ENCODE measurements at regions not wholly inside any gene's neighbourhood (a gene's known extent, or its start where the extent isn't known, plus 50 kb on each side); places are given as distances from the start of the nearest gene placed in this dataset.

DNA sequence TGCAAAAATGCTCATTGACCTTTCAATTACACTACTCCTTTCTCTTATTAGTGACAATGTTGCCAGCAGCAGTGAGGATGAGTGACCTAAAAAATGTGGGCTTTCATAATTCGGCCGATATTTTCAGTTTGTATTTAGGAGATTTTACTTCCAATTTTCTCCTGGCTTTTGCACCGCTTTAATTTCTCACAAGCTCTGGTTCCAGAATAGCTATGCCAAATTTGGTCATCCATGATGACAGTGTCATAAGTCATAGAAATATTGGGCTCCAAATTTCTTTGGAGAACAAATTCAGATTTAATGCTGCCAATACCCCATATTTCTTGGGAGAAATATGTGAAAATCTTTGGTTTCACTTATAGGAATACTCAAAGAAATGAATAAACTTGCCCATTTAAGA is 187.7 kb upstream of the HCCS start:
- Histone ChIP-seq H3K4me3 (no peak overlapping the region), H3K27ac (no peak overlapping the region), H2AFZ (replicated peaks) (no peak overlapping the region), H3K36me3 (no peaks in the 10 kb centered on the region), H3F3A (ENCODE audit: low read depth) (no peaks in the 10 kb centered on the region), H3K4me2 (no peak overlapping the region), H3K79me2 (ENCODE audit: low read depth) (no peaks in the 10 kb centered on the region), H3K9ac (no peak overlapping the region), H4K20me1 (ENCODE audit: low read depth) (no peaks in the 10 kb centered on the region), H3K9me3 (ENCODE audit: low read depth) (peaks cover 3% of the 10 kb centered on the region), H3K4me1 (no peaks in the 10 kb centered on the region), H3K27me3 (no peaks in the 10 kb centered on the region)
- Mint-ChIP-seq H3K36me3 (no peaks in the 10 kb centered on the region), H3K4me1 (no peaks in the 10 kb centered on the region), H3K9me3 (peaks cover 7% of the 10 kb centered on the region), H3K27ac (no peak overlapping the region), H3K27me3 (ENCODE audit: insufficient read depth, low read depth) (no peaks in the 10 kb centered on the region), H3K4me3 (no peak overlapping the region)
- TF ChIP-seq EZH2 (IDR thresholded peaks at IDR 0.05): no peak
- TF ChIP-seq, protein P1, sequence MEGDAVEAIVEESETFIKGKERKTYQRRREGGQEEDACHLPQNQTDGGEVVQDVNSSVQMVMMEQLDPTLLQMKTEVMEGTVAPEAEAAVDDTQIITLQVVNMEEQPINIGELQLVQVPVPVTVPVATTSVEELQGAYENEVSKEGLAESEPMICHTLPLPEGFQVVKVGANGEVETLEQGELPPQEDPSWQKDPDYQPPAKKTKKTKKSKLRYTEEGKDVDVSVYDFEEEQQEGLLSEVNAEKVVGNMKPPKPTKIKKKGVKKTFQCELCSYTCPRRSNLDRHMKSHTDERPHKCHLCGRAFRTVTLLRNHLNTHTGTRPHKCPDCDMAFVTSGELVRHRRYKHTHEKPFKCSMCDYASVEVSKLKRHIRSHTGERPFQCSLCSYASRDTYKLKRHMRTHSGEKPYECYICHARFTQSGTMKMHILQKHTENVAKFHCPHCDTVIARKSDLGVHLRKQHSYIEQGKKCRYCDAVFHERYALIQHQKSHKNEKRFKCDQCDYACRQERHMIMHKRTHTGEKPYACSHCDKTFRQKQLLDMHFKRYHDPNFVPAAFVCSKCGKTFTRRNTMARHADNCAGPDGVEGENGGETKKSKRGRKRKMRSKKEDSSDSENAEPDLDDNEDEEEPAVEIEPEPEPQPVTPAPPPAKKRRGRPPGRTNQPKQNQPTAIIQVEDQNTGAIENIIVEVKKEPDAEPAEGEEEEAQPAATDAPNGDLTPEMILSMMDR (IDR thresholded peaks at IDR 0.05): no peak
- TF ChIP-seq EZH2phosphoT487 (IDR thresholded peaks at IDR 0.05): no peak
- no peak for DNase-seq (ENCODE audit: low spot score)

DNA sequence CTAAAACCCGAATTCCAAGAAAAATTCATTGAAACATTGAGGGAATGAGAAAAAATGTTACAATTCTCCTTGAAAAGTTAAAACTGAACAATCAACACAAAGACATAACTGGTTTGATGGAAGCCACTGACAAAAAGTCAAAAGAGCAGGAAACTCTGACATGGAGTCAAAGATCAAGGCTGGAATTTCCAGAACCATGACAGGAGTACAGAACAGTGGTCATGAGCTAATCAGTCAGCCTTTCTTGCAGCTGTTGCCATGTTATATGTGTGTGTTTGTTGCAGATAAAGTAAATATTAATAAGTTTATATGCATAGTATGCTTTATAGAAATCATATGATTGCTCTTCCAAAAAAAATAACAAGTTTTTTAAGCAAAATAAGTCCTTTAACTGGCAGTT is 184.7 kb upstream of the HCCS start:
- TF ChIP-seq EZH2 (IDR thresholded peaks at IDR 0.05): no peak
- TF ChIP-seq EZH2phosphoT487 (IDR thresholded peaks at IDR 0.05): no peak
- TF ChIP-seq, protein P1 (IDR thresholded peaks at IDR 0.05): no peak
- no peak overlapping the region for H3K4me2 ChIP-seq
- no peaks in the 10 kb centered on the region for H3K4me1 ChIP-seq
- H3K9ac ChIP-seq: no peak overlapping the region
- no peaks in the 10 kb centered on the region for H3K27me3 ChIP-seq
- H3K4me3 Mint-ChIP-seq: no peak overlapping the region
- H3K36me3 ChIP-seq: no peaks in the 10 kb centered on the region
- H3K36me3 Mint-ChIP-seq: peaks cover 1% of the 10 kb centered on the region
- H4K20me1 ChIP-seq (ENCODE audit: low read depth): no peaks in the 10 kb centered on the region
- H3F3A ChIP-seq (ENCODE audit: low read depth): no peaks in the 10 kb centered on the region
- peaks cover 3% of the 10 kb centered on the region for H3K9me3 ChIP-seq (ENCODE audit: low read depth)
- peaks cover 12% of the 10 kb centered on the region for H3K9me3 Mint-ChIP-seq
- no peaks in the 10 kb centered on the region for H3K4me1 Mint-ChIP-seq
- no peak for DNase-seq (ENCODE audit: low spot score)
- H2AFZ ChIP-seq (replicated peaks): no peak overlapping the region
- no peaks in the 10 kb centered on the region for H3K27me3 Mint-ChIP-seq (ENCODE audit: insufficient read depth, low read depth)
- H3K27ac Mint-ChIP-seq: no peak overlapping the region
- no peaks in the 10 kb centered on the region for H3K79me2 ChIP-seq (ENCODE audit: low read depth)
- H3K27ac ChIP-seq: no peak overlapping the region
- H3K4me3 ChIP-seq: no peak overlapping the region

DNA sequence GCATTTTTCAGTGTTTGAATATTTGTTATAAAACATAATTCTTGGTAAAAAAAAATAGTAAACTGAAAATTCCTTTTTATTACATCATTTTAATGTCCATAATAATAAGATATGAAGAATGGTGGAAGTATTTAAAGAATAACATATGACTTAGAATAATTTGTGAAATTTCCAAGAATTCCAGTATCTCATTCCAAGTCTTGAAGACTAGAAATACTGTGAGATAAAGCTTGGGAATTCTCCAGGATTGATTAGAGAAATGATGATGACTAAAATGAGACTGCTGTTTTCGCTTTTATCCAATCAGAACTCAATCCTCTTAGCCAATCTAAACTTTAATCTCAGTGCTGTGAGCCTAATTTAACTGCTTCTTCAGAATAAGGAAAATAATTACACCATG is 184.2 kb upstream of the HCCS start:
- H3K79me2 ChIP-seq (ENCODE audit: low read depth): no peaks in the 10 kb centered on the region
- H3K4me2 ChIP-seq: no peak overlapping the region
- peaks cover 1% of the 10 kb centered on the region for H3K36me3 Mint-ChIP-seq
- TF ChIP-seq EZH2 (IDR thresholded peaks at IDR 0.05) (no peak), EZH2phosphoT487 (IDR thresholded peaks at IDR 0.05) (no peak)
- TF ChIP-seq, protein P1 (IDR thresholded peaks at IDR 0.05): no peak
- H3K4me3 Mint-ChIP-seq: no peak overlapping the region
- no peaks in the 10 kb centered on the region for H3K27me3 Mint-ChIP-seq (ENCODE audit: insufficient read depth, low read depth)
- no peaks in the 10 kb centered on the region for H3K36me3 ChIP-seq
- no peaks in the 10 kb centered on the region for H3K27me3 ChIP-seq
- no peak overlapping the region for H3K4me3 ChIP-seq
- no peak overlapping the region for H2AFZ ChIP-seq (replicated peaks)
- H3K27ac ChIP-seq: no peak overlapping the region
- H3F3A ChIP-seq (ENCODE audit: low read depth): no peaks in the 10 kb centered on the region
- H3K9ac ChIP-seq: no peak overlapping the region
- peaks cover 12% of the 10 kb centered on the region for H3K9me3 Mint-ChIP-seq
- no peak for DNase-seq (ENCODE audit: low spot score)
- H3K4me1 Mint-ChIP-seq: no peaks in the 10 kb centered on the region
- H3K9me3 ChIP-seq (ENCODE audit: low read depth): peaks cover 3% of the 10 kb centered on the region
- H4K20me1 ChIP-seq (ENCODE audit: low read depth): no peaks in the 10 kb centered on the region
- no peaks in the 10 kb centered on the region for H3K4me1 ChIP-seq
- H3K27ac Mint-ChIP-seq: no peak overlapping the region

Measured in neural progenitor cell (in vitro differentiated cells).